Daoy (cell line): ENCODE measurements at regions not wholly inside any gene's neighbourhood (a gene's known extent, or its start where the extent isn't known, plus 50 kb on each side); places are given as distances from the start of the nearest gene placed in this dataset.

Experiments used
- DNase-seq: peaks from one replicate; pipeline ENCODE4 v3.0.0-alpha.2; 2015; ENCODE audit warnings: low read depth

DNA sequence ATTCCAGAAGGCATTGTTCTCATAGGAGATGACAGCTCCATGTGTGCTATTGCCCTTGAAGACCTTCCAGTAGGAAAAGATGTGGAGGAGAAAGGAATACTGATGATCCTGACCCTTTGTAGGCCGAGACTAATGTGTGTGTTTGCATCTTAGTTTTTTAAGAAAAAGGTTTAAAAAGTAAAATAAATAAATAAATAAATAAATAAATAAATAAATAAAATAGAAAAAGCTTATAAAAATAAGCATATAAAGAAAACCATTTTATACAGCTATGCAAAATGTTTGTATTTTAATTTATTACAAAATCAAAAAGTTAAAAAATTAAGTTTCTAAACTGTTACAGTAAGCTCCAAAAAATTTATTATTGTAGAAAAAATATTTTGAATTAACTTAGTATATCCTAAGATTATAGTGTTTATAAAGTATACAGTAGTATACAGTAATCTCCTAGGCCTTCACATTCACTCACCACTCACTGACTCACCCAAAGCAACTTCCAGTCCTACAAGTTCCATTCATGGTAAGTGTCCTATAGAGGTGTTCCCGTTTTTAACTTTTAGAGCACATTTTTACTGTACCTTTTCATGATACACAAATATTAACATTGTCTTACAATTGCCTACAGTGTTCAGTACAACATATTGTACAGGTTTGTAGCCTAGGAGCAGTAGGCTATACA, 435.2 kb upstream of the SEMA3A start:
- no peak for DNase-seq

DNA sequence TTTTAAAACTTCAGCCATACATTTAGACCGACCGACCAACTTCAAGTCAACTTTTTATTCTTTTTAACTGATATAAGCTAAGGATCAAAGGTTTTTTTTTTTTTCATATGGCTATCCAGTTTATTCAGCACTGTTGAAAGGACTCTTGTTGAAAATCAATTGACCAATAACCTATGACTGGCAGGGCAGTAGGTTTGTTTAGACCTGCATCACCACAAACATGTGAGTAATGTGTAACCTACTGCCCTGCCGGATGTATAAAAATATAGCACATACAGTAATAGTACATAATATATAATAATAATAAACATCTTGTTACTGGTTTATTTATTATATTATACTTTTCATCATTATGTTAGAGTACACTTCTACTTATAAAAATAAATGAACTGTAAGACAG, 434.6 kb upstream of the SEMA3A start:
- no peak for DNase-seq

DNA sequence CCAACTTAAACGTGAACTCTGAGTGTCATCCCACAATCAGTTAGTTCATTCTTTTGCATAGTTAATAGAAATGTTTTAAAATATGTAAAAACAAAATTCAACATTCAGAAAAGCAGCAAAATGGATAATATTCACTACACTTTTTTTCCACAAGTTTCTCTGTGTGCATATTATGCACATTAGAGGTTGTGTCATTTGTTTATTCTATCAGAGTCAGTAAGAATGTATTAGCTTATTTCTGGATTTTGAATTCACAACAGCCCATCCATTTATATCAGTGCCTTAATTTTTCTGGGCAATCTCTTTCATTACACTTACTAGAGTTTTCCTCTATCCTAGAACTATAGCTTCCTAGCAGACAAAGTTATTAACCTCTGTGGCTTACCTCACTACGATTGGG, 432.7 kb upstream of the SEMA3A start:
- no peak for DNase-seq

DNA sequence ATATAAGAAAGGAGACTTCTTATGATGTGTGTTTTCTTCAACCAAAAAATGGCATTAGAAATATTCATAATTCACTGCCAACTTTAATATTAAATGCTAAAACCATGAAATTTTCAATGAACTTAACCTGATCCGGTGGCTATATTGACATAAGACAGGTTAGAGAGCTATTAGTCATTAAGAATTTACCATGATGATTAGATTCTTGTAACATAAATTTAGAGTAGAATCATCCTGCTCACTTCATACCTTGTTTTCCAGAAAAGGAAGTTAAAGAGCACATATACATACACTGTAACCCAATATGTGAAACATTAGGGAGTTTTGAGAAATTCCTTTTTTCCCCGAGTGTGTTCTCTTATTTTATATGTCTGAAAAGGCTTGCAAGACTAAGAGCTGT, 430.3 kb upstream of the SEMA3A start:
- no peak for DNase-seq

DNA sequence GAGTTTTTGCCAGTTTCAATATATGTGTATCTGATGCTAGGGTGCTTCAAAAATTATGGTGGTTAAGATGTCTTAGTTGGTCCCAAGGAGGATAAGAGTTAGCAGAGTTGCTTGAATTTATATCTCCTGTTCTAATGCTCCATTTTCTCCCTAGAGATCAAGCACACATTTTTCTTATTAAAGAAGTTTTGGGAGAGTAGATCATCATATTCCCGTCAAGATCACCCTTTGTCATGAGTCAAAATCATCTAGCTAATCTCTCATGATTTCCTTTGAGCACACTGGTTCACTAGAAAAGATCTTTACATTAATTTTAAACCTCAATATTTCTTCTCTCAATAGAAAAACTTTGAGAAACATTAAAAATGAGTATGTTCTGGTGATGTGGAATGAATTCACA, 429.9 kb upstream of the SEMA3A start:
- DNase-seq = no peak

DNA sequence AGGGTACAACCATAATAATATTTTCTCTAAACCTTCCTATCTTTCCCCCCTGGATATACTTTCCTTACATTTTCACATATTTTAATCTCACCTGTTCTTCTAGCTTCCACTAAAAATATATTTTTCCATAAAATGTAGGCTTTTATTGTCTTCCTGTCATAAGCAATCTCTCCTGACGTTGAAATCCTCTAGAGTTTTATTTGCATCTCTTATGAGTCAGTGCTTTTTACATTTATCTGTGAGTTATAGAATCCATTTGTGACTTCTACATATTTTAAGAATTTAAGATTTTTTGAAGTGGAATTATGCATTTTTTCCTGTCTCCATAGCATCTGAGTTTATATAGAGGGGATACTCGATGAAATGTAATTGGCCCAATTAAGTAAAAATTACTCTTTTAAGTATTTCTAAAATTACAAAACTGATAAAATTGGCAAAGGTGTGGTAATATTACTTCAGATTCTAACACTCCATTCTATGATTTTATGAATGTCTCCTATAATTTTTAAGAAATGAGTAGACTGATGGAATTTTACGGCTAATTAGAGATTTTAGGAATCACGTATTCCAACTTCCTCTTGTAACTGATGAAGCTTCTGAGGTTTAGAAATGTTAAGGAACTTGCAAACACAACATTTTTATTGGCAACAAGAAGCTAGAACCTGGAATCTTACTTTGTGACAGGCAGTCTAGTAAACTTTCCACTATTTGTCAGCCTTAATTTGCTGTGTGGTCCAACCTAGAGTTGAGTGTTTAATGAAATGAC, 422.9 kb upstream of the SEMA3A start:
- no peak for DNase-seq

DNA sequence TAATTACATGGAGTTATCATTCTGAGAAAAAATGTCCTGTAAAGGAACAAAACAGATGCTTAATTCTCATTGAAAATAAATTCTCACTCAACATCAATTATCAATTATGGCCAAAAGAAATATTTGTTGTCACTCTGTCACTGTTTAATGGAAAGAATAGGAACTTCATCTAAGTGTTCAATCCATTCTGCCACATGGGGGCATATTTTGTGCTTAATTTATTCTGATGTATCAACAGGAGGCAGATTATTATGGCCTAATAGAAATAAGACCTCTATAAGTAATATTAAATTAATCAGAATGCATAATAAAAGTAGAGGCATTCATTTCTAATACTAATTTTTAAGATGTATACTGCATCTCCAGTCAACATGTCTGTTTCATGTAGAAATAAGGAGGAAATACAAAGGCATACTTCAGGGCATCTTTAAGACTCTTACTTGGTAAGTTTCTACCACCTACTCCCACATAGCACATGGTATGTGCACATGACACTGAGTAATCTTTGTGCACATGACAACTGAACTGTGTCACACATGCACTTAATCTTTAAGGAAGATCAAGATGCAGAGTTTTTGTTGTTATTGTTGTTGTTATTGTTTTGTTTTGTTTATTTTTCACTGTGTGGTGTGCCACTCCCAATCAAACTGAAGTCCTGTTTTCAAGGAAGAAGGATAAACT, 420.4 kb upstream of the SEMA3A start:
- no peak for DNase-seq

DNA sequence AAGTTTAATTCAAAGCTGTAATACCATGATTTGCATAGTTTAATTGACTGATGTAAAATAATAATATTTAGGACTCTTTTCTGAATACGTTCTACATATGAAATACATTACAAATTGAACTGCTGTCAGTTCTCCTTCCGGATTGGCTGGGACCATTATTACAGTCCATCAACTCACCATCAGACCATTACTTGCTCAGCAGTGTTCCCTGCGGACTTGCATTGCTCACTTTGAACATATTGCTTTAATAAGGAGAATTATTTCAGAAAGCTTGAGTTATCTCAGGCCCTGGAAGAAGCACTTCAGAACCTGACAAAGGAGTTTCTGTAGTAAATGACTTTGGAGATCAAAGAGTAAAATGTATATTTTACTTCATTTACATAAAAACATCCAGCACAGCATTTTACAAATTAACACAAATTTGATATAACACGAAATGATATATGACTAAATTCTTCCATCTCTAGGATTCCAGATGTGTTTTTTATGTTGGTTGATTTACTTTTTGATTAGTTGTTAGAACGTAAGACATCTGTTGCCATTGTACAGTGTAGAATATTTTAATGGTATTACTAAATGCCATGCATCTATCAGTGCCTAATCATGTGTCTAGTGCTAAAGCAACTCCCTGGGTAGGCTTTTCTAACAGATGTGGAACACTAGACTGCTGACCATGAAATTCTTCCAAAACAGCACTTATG, 418.5 kb upstream of the SEMA3A start:
- no peak for DNase-seq

DNA sequence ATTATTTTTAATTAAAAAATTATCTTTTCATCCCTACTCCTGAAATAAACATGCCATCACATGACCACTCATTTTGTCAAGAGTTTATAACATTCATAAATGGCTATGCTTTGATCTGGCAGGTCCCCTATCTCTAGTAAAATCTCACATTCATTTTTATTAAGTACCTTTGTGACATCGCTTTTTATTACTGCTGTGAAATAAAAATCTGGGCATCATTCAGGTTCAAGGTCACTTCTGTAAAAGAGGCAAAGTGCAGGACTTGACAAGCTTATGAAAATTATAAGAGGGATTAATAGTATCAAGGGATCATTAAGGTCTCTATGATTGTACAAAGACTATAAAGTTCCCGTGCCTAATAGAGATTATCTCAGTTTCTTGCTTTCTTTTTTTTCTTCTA, 416.8 kb upstream of the SEMA3A start:
- DNase-seq = no peak

DNA sequence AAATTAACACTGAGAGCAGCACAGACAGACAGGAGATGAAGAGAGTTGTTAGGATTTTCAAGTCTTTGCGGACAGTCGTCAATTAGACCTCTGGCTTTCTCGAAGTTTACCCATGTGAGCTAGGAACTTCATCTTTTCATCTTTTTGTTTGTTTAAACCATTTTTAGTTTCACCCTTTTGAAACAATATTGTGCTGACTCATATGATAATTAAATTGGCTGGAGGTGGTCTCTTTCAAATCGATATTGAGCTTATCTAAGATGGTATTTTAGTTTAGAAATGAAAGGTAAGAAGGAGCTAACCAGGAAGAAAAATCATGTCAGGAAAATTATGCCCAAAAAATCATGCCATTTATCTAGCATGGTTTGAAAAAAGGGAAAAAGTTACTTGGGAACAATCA, 415.8 kb upstream of the SEMA3A start:
- DNase-seq = no peak

DNA sequence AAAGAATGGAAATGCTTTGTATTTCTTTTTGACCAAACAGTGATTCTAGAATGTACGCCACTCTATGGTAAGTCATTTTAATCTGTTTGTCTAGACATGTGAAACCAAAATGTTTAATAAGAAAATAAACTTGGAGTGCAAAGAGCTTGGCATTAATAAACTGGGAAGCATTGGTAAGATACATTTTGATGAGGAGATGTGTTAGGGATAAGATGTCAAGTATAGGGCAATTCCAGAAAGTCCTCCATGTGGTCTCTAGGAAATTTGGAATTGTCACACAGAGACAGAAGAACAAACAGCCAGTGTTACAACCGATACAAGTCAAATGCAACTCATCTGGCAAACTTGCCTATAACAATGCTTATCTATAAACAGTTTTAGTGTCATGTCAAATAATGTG, 410.7 kb upstream of the SEMA3A start:
- no peak for DNase-seq

DNA sequence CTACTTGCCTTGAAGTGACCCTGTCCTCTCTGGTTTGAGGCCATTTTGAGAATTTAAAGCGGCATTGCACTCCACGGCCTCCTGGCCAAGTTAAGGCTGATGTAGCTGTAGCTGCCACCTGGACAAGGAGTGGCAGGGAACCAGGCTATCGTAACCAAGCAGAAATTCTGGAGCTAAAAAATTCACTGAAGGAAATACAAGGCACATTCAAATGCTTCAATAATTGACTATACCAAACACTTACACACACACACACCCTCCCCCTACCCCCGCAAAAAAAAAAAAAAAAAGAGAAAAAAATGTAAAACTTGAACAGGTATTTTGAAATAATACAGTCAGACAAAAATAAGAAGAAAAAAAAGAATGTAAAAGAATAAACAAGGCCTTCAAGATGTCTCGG, 409.0 kb upstream of the SEMA3A start:
- no peak for DNase-seq

DNA sequence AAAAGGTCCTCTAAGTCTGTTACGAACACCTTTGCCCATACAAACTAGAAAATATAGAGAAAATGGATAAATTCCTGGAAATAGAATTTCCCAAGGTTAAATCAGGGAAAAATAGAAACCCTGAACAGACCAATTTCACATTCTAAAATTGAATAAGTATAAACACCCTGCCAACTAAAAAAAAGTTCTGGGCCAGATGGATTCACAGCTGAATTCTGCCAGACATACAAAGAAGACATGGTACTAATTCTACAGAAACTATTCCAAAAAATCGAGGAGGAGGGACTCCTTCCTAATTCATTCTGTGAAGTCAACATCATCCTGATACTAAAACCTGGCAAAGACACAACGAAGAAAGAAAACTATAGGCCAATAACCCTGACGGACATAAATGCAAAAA, 400.4 kb upstream of the SEMA3A start:
- no peak for DNase-seq

DNA sequence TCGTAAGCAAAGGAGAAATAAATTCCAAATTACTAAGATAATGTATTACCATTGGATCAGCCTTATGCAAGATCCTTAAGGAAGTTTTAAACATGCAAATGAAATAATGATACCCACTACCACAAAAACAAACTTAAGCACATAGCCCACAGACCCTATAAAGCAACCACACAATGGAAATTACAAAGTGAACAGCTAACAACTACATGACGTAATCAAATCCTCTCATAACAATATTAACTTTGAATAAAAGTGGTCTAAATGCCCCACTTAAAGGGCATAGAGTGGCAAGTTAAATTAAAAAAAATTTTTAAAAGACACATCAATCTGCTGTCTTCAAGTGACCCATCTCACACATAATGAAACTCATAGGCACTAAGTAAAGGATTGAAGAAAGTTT, 397.3 kb upstream of the SEMA3A start:
- no peak for DNase-seq

DNA sequence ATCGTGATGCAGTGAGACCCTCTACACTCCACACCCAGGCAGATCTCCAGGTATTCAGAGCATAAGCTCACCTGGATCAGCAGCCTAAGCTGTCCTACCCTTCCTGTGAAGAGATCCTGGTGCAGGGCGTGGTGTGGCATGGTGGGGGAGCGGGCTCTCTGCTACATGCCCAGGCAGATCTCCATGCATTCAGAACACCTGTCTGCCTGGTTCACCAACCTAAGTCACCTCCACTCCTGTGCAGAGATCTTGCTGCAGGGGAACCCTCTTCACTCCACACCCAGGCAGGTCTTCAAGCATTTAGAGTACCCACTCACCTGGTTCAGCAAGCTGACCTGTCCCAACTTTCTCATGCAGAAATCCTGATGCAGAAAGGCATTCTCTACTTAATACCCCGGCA, 394.4 kb upstream of the SEMA3A start:
- DNase-seq = no peak

DNA sequence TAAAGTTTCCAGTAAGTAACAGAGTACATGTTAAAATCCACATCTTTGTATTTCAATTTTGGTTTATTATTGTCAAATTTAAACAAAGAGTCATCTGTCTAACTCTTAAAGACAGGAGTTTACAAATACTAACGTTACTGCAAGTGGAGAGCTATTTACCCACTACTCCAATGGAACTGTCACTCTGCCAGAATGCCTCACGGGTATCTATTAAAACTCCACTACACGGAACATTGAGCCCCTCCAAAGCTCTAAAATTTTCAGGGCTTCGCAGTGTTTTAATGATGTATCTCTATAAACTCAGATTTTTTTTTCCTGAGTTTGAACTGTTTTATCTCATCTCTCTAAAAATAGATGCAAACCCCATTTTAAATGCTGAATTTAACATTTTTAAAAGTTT, 388.7 kb upstream of the SEMA3A start:
- DNase-seq = no peak

DNA sequence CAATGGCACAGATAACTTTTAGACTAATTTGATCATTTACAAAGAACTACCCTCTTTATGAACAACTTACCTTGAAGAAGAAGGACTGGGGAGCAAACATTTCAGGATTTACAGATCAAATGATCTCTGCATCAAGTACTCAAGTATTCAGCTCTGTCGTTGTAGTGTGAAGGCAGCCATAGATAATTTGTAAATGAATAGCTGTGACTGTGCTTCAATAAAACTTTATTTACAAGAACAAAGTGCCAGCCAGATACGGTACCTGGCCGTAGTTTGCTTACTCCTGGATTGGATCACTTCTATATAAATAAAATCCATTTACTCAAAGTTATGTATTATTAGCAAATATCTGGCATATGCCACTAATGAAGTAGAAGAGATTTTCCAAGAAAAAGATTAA, 388.2 kb upstream of the SEMA3A start:
- DNase-seq = no peak

DNA sequence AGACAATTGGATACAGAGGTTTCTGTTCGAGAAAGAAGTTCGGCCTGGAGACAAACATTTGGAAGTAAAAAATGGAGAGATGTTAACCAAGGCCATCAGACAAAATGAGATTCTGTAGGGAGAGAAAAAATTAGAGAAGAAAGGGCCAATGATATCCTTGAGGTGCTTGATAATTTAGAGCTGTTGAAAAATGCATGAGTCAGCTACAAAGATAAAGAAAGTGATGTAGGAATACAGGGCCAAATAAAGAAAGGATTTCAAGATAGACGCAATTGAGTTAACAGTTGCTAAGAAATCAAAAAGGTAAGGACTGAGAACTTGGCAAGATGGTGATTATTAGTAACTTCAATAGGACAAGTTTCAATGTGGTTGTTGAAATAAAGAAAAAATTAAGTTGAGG, 384.2 kb upstream of the SEMA3A start:
- no peak for DNase-seq

DNA sequence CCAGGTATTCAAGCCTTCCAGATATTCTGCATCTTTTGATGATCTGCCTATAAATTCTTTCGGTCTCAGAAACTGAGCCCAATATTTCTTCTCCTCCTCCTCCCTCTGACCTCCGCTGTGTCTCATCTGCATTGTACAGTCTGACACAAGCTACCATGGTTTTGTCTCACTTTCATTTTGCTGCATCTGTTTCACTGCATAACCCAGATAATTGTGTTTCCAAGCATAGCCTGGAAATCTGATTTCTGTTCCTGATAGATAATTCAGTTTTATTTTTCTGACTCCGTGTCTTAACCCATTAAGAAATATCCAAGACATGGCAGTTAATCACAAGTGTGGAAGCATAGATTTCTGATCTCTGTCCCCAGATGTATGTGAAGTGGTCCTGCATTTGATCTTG, 374.2 kb upstream of the SEMA3A start:
- DNase-seq = no peak

DNA sequence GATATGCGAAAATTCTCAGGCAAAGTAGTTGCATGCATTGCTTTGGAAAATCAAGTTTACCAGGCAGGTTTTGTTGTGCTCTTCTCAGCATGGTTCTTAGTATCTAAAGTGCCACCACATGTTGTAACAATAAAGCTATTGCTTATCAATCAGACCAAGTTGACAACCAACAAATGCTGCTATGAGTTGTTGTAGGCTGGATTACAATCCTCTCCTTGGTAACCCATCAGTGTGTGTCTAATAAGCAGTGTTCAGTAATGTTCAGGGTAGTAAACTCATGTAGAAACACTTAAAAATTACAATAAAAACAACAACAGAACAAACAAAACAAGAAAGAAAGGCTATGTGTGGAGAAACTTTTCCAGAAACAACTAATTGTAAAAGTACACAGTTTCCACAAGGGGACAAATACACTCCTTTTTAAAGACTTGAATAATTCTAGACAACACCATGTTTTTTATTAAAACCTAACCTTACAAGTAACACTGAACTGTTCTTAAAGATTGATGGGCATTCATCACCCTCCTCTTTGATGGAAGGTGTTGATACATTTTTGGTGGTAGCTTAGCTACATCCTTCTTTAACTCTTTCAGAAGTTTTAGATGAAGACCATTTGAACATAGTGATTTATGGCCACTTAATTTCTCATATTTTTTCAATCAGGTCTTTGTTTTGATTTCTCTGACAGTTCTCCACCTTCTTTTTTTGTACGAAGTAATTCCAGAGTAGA, 370.9 kb upstream of the SEMA3A start:
- no peak for DNase-seq

DNA sequence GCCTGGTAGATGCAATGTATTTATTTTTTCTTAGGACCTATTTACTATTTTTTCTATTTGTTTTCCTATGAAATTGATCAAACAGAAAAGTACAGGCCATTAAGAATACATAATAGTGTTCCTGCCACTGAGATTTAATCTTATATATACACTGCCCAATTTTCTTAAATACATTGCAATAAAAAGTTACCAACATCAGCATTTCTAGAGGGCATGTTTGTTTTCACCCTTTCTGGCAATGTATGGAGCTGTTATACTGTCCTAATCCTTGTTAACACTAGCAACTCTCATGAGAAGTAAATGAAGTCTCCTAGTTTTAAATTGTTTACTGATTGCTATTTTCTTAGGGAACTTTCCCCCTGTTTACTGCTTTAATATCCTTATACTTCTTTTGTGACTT, 359.1 kb upstream of the SEMA3A start:
- no peak for DNase-seq

DNA sequence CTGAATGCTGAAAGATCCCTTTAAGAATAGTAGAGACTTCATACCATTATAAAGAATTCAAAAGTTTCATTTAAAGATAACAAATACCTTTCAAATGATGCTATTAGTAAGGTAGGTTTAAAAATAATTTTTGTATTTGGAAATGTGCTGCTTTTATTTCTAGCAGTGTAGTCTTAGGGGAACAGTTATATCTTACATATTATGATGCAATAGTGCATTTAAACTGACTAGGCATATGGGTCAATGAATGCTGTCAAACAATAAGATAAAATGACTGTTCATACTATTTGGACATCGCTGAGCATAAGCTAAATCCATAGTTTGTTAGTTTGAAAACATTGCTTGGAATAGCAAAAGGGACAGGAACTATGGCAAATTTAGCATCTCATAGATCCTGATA, 354.8 kb upstream of the SEMA3A start:
- no peak for DNase-seq
